A549 (cell line): ENCODE measurements at regions not wholly inside any gene's neighbourhood (a gene's known extent, or its start where the extent isn't known, plus 50 kb on each side); places are given as distances from the start of the nearest gene placed in this dataset.
"Not testable (repeated sequence)": the region's sequence is repeated elsewhere in the genome, so short reads cannot be mapped to it uniquely, and the experiment has no call there.

Experiments
- ATAC-seq, 2 experiments: fragments of 200-7000 bp in 1 of 2; fragments of >200 bp in 1 of 2; cut with Nextera tagmentation in 1 of 2; cut with Tn5 transposase in 1 of 2; 3 replicates each; pipeline versions ENCODE4 v1.8.0 to v1.9.1; 2018 to 2020; ENCODE audit warnings: mild to moderate bottlenecking in 1 of 2, moderate library complexity in 1 of 2
- CTCF ChIA-PET: fragments of 300-600 bp; sonication (Branson Sonifier 250); formaldehyde crosslinking; extraction: SDS; loops from one replicate; lab custom pipeline; 2021; ENCODE audit warnings: antibody characterized with exemption, inconsistent platforms; lab: Yijun Ruan, JAX
- POLR2A ChIA-PET: fragments of 350-600 bp; formaldehyde crosslinking; extraction: SDS; loops from one replicate; lab custom pipeline; 2021; ENCODE audit warnings: antibody characterized with exemption, inconsistent platforms; lab: Yijun Ruan, JAX
- DNase-seq, 2 experiments: peaks; one replicate each; pipeline versions ENCODE4 v3.0.0 to v3.0.0-alpha.2; 2011 to 2016; ENCODE audit warnings: low read depth in 1 of 2, low spot score in 1 of 2
- FAIRE-seq: peaks from 2 replicates; lab custom pipeline; 2011; peaks lifted over from hg19 to GRCh38; lab: Jason Lieb, UNC
- H3K27ac ChIP-seq, 2 experiments: fragments of >200 bp; sonication (Bioruptor Twin); formaldehyde crosslinking; 3 replicates each; pipeline ENCODE4 v1.5.1; 2016 to 2017
- H3K4me1 ChIP-seq: fragments of >200 bp; sonication (Bioruptor Twin); formaldehyde crosslinking; 3 replicates; pipeline ENCODE4 v1.6.1; 2016
- H3K4me2 ChIP-seq: fragments of >200 bp; sonication (Bioruptor Twin); formaldehyde crosslinking; 3 replicates; pipeline ENCODE4 v1.6.1; 2016
- H3K4me3 ChIP-seq: fragments of >200 bp; sonication (Bioruptor Twin); formaldehyde crosslinking; 3 replicates; pipeline ENCODE4 v1.5.1; 2016
- H3K9me3 ChIP-seq: fragments of >200 bp; sonication (Bioruptor Twin); formaldehyde crosslinking; 3 replicates; pipeline ENCODE4 v1.6.1; 2016
- BHLHE40 ChIP-seq: IDR thresholded peaks from 2 replicates; pipeline ENCODE4 v1.6.1; 2012; ENCODE audit warnings: low read depth, low read length, inconsistent platforms
- CBX2 ChIP-seq: fragments of 200-600 bp; sonication (generic); IDR thresholded peaks from 2 replicates; pipeline ENCODE4 v1.6.1; 2016; ENCODE audit warnings: low read depth, mild to moderate bottlenecking, borderline replicate concordance
- CEBPB ChIP-seq, 2 experiments: fragments of >200 bp in 1 of 2; sonication (Bioruptor Twin) in 1 of 2; formaldehyde crosslinking in 1 of 2; IDR thresholded peaks; 2 replicates each; pipeline ENCODE4 v1.6.1; 2012 to 2016
- CHD2 ChIP-seq: fragments of 150-350 bp; IDR thresholded peaks from 2 replicates; pipeline ENCODE4 v1.6.1; 2014; ENCODE audit warnings: low read length; ENCODE audit not compliant: partially characterized antibody
- CHD4 ChIP-seq: fragments of 200-600 bp; sonication (generic); IDR thresholded peaks from 2 replicates; pipeline ENCODE4 v1.6.1; 2016; ENCODE audit warnings: antibody characterized with exemption, mild to moderate bottlenecking, borderline replicate concordance
- EHMT2 ChIP-seq: fragments of 200-600 bp; sonication (generic); IDR thresholded peaks from 2 replicates; pipeline ENCODE4 v1.6.1; 2016; ENCODE audit warnings: antibody characterized with exemption, low read depth, mild to moderate bottlenecking, moderate library complexity
- EP300 ChIP-seq, 2 experiments: fragments of >200 bp; sonication (Bioruptor Twin); formaldehyde crosslinking; IDR thresholded peaks; 2 replicates in 1 of 2; 3 replicates in 1 of 2; pipeline ENCODE4 v1.6.1; 2016 to 2017
- ESRRA ChIP-seq: fragments of 150-350 bp; IDR thresholded peaks from 2 replicates; pipeline ENCODE4 v1.6.1; 2014; ENCODE audit warnings: mild to moderate bottlenecking, low read length, borderline replicate concordance
- FOXS1 ChIP-seq: fragments of 250-450 bp; sonication (Bioruptor Pico); IDR thresholded peaks from 2 replicates; pipeline ENCODE4 v1.5.0; 2020; ENCODE audit warnings: mild to moderate bottlenecking, moderate library complexity
- GATA3 ChIP-seq: IDR thresholded peaks from 2 replicates; pipeline ENCODE4 v1.6.1; 2012; ENCODE audit warnings: borderline replicate concordance
- HEYL ChIP-seq: fragments of 250-450 bp; sonication (Bioruptor Pico); IDR thresholded peaks from 2 replicates; pipeline ENCODE4 v1.8.0; 2021; ENCODE audit warnings: mild to moderate bottlenecking, moderate library complexity
- HOXA7 ChIP-seq: fragments of 250-450 bp; sonication (Bioruptor Pico); IDR thresholded peaks from 2 replicates; pipeline ENCODE4 v1.5.0; 2020; ENCODE audit warnings: mild to moderate bottlenecking, moderate library complexity
- HOXB13 ChIP-seq: fragments of 250-450 bp; sonication (Bioruptor Pico); IDR thresholded peaks from 2 replicates; pipeline ENCODE4 v1.5.0; 2020; ENCODE audit warnings: low read depth, mild to moderate bottlenecking, moderate library complexity
- JUNB ChIP-seq: fragments of >200 bp; sonication (Bioruptor Twin); formaldehyde crosslinking; IDR thresholded peaks from 2 replicates; pipeline ENCODE4 v1.6.1; 2016
- KDM1A ChIP-seq: fragments of 200-600 bp; sonication (generic); IDR thresholded peaks from 2 replicates; pipeline ENCODE4 v1.6.1; 2016; ENCODE audit warnings: low read depth, mild to moderate bottlenecking
- KDM5A ChIP-seq: fragments of 200-600 bp; sonication (generic); IDR thresholded peaks from 2 replicates; pipeline ENCODE4 v1.6.1; 2016; ENCODE audit warnings: antibody characterized with exemption, mild to moderate bottlenecking
- MAZ ChIP-seq: fragments of 150-350 bp; IDR thresholded peaks from 2 replicates; pipeline ENCODE4 v1.6.1; 2014; ENCODE audit warnings: antibody characterized with exemption, low read depth, low read length, borderline replicate concordance
- RAD21 ChIP-seq, 2 experiments: fragments of >200 bp in 1 of 2; sonication (Bioruptor Twin) in 1 of 2; formaldehyde crosslinking in 1 of 2; IDR thresholded peaks in 1 of 2; conservative IDR thresholded peaks in 1 of 2; 2 replicates in 1 of 2; 3 replicates in 1 of 2; pipeline ENCODE4 v1.6.1; 2012 to 2018; ENCODE audit warnings: inconsistent platforms in 1 of 2
- RARB ChIP-seq: fragments of 250-450 bp; sonication (Bioruptor Pico); IDR thresholded peaks from 2 replicates; pipeline ENCODE4 v1.8.0; 2021; ENCODE audit warnings: mild to moderate bottlenecking, moderate library complexity
- SMC3 ChIP-seq: fragments of >200 bp; sonication (Bioruptor Twin); formaldehyde crosslinking; IDR thresholded peaks from 3 replicates; pipeline ENCODE4 v1.6.1; 2018; ENCODE audit warnings: inconsistent platforms
- ZNF302 ChIP-seq: fragments of 250-450 bp; sonication (Bioruptor Pico); IDR thresholded peaks from 2 replicates; pipeline ENCODE4 v1.9.0; 2021; ENCODE audit warnings: inconsistent platforms, mild to moderate bottlenecking, moderate library complexity
- WGBS: methylation state at CpG from one replicate; pipeline ENCODE4 v1.1.6; 2017; ENCODE audit errors: missing lambda C conversion rate; 5-methylcytosine and 5-hydroxymethylcytosine counted together
- TF ChIP-seq, protein P1 (sequence below): IDR thresholded peaks from 2 replicates; pipeline ENCODE4 v1.6.1; 2012
- TF ChIP-seq, protein P2 (sequence below): fragments of >200 bp; sonication (Bioruptor Twin); formaldehyde crosslinking; IDR thresholded peaks from 3 replicates; pipeline ENCODE4 v1.6.1; 2016

DNA sequence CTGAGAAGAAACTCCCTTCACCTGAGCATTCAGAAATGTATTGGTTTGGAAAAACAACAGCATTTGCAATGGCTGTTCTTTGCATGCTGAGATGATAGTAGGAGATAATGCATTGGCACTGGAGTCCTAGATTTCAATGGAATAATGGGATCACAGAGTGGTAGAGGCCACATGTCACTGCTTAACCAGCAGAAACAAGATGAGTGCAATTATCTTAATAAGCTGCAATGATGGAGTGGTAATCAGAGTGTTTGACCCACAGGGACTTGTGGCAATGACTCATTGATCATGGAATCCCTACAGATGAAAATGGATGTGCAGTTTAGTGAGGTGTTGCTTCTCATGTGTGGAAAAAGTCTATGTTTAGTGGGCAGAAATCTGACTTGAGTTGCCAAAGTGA, 218.8 kb upstream of the ZEB2 start (continued):
- no peak for TF ChIP-seq EP300 (IDR thresholded peaks at IDR 0.05)

DNA sequence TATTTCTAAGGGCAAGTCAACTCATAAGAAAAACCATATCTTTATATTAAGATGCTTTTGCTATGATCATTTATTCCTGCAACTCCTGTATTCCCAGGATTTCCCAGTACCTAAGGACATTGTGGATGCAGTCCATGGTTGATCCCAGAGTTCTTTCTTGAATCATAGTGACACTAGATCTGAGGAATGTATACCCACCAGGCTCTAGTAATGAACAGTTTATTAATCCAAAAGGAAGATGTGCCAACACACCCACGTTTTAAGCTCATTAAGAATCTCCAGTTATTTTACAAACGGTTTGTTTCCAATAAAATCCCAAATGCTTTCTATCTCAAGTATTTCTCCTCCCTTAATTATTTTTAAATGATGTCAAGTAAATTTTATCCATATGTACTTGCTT, 210.8 kb upstream of the ZEB2 start:
- H3K27ac ChIP-seq, result no peak overlapping the region
- ChIA-PET CTCF (no interaction called here), POLR2A (no interaction called here)
- WGBS, result 13% methylated on average over 2 of the region's 2 CpGs
- no peak for DNase-seq
- H3K4me1 ChIP-seq, result no peaks in the 10 kb centered on the region
- peaks cover 4% of the 10 kb centered on the region; the same call in 1 of the 3 replicates for H3K9me3 ChIP-seq
- no peak overlapping the region for H3K4me3 ChIP-seq
- no peak for TF ChIP-seq KDM1A
- no peak for TF ChIP-seq CEBPB (IDR thresholded peaks at IDR 0.05)
- TF ChIP-seq ESRRA, result no peak
- no peak for TF ChIP-seq CBX2
- TF ChIP-seq HOXA7 (CRISPR knock-in tag), result no peak
- no peak for TF ChIP-seq SMC3
- FAIRE-seq, result no peak
- H3K4me2 ChIP-seq, result no peak overlapping the region
- ATAC-seq, result no peak

DNA sequence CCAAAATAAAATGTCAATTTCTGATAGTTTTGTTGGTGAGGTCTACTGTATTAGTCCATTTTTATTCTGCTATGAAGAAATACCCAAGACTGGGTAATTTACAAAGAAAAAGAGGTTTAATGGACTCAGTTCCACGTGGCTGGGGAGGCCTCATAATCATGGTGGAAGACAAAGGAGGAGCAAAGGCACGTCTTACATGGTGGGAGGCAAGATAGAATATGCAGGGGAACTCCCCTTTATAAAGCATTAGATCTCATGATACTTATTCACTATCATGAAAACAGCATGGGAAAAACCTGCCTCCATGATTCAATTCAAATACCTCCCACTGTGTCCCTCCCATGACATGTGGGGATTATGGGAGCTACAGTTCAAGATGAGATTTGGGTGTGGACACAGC, 204.5 kb upstream of the ZEB2 start:
- DNase-seq, H3K27ac ChIP-seq, ATAC-seq, POLR2A ChIA-PET, H3K4me1 ChIP-seq, H3K4me2 ChIP-seq, H3K9me3 ChIP-seq, FAIRE-seq, CTCF ChIA-PET, H3K4me3 ChIP-seq: not testable (repeated sequence)
- 11% methylated on average over 2 of the region's 2 CpGs for whole genome bisulfite sequencing

DNA sequence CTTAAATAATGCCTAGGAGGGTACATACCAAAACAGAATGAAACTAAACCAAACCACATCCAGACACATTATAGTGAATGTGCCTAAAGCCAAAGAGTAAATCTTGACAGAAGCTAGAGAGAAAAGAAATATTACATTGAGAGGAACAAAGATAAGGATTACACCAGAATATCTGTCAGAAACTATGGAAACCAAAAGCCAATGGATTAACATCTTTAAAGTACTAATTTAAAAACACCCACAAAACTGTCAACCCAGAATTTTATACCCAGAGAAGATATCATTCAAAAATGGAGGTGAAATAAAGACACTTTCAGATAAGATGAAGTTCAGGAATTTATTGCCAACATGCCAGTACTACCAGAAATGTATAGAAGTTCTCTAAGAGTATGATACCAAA, 198.5 kb upstream of the ZEB2 start:
- FAIRE-seq, result no peak
- CTCF ChIA-PET, result no interaction called here
- Histone ChIP-seq H3K27ac (no peak overlapping the region), H3K4me3 (no peak overlapping the region), H3K9me3 (peaks cover 9% of the 10 kb centered on the region; the same call in 2 of the 3 replicates), H3K4me2 (no peak overlapping the region), H3K4me1 (no peaks in the 10 kb centered on the region)
- ATAC-seq, result no peak
- DNase-seq, result no peak
- no peak for TF ChIP-seq MAZ
- TF ChIP-seq EHMT2, result no peak
- no peak for TF ChIP-seq CHD4
- no peak for TF ChIP-seq RARB (CRISPR knock-in tag)
- POLR2A ChIA-PET, result no interaction called here

DNA sequence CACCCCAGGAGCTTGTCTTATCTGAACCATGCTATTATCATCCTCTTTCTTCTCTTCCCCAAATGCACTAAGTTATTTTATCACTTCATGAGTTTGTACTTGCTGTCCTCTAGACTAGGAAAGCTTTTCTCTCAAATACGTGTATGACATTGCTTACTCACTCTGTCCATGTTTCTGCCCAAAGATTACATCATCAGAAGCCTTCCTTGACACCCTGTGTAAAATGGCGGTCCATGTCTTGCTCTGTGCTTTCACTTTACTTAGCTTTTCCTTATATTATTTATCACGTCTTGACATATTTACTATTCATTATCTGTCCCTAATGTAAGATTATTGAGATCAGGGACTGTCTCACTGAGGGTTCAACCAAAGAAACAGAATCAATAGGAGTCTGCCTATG, 196.1 kb upstream of the ZEB2 start:
- DNase-seq, result no peak
- peaks cover 9% of the 10 kb centered on the region; the same call in 2 of the 3 replicates for H3K9me3 ChIP-seq
- H3K27ac ChIP-seq, result no peak overlapping the region
- 54% methylated on average over 3 of the region's 3 CpGs for WGBS
- ATAC-seq, result no peak
- POLR2A ChIA-PET, result no interaction called here
- CTCF ChIA-PET, result no interaction called here
- no peaks in the 10 kb centered on the region for H3K4me1 ChIP-seq
- H3K4me3 ChIP-seq, result no peak overlapping the region
- no peak overlapping the region for H3K4me2 ChIP-seq
- TF ChIP-seq ZNF302 (CRISPR knock-in tag) (no peak), FOXS1 (CRISPR knock-in tag) (no peak), HOXB13 (CRISPR knock-in tag) (no peak), CEBPB (IDR thresholded peaks at IDR 0.05) (no peak), GATA3 (no peak), BHLHE40 (no peak), HEYL (CRISPR knock-in tag) (no peak), RAD21 (conservative IDR thresholded peaks at IDR 0.05 in 1 of 2, IDR thresholded peaks at IDR 0.05 in 1 of 2) (no peak), CHD2 (no peak), JUNB (no peak), CHD4 (no peak), KDM5A (no peak)
- TF ChIP-seq, protein P1, sequence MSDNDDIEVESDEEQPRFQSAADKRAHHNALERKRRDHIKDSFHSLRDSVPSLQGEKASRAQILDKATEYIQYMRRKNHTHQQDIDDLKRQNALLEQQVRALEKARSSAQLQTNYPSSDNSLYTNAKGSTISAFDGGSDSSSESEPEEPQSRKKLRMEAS, result no peak
- TF ChIP-seq, protein P2, sequence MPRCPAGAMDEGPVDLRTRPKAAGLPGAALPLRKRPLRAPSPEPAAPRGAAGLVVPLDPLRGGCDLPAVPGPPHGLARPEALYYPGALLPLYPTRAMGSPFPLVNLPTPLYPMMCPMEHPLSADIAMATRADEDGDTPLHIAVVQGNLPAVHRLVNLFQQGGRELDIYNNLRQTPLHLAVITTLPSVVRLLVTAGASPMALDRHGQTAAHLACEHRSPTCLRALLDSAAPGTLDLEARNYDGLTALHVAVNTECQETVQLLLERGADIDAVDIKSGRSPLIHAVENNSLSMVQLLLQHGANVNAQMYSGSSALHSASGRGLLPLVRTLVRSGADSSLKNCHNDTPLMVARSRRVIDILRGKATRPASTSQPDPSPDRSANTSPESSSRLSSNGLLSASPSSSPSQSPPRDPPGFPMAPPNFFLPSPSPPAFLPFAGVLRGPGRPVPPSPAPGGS, result no peak
- FAIRE-seq, result no peak
